ENCODE measurements at regions not wholly inside any gene's neighbourhood (a gene's known extent, or its start where the extent isn't known, plus 50 kb on each side); places are given as distances from the start of the nearest gene placed in this dataset.

GRCh38 chr16:50469121-50469743, 79.0 kb upstream of the NKD1 start:
- DNase-seq, result no peak

- DNase-seq, result no peak
These were observed 79.5 kb upstream of the NKD1 start for GRCh38 chr16:50468749-50469078.

GRCh38 chr16:50467943-50468748, 80.0 kb upstream of the NKD1 start:
- peak; percentile 36 for DNase-seq

- no peak for DNase-seq
These were observed 80.6 kb upstream of the NKD1 start for GRCh38 chr16:50467559-50467942.

- DNase-seq, result no peak
These were observed 82.0 kb upstream of the NKD1 start for GRCh38 chr16:50466170-50466569.

- DNase-seq, result no peak
These were observed 83.6 kb upstream of the NKD1 start for GRCh38 chr16:50464325-50465290.

GRCh38 chr16:50463581-50464324, 84.4 kb upstream of the NKD1 start:
- DNase-seq, result no peak

- no peak for DNase-seq
These were observed 85.2 kb upstream of the NKD1 start for GRCh38 chr16:50462793-50463507.

- DNase-seq, result no peak
These were observed 86.8 kb upstream of the NKD1 start for GRCh38 chr16:50461400-50461760.

GRCh38 chr16:50460538-50461399, 87.4 kb upstream of the NKD1 start:
- no peak for DNase-seq

- DNase-seq, result no peak
These were observed 88.6 kb upstream of the NKD1 start for GRCh38 chr16:50459496-50460080.

GRCh38 chr16:50458667-50459495, 89.3 kb upstream of the NKD1 start:
- no peak for DNase-seq

GRCh38 chr16:50457979-50458491, 89.2 kb upstream of the BRD7 start:
- DNase-seq, result no peak

GRCh38 chr16:50457423-50457822, 88.6 kb upstream of the BRD7 start:
- peak; percentile 16 for DNase-seq

GRCh38 chr16:50455288-50455845, 86.6 kb upstream of the BRD7 start:
- no peak for DNase-seq

GRCh38 chr16:50453446-50453845, 84.7 kb upstream of the BRD7 start:
- DNase-seq, result no peak

- no peak for DNase-seq
These were observed 83.2 kb upstream of the BRD7 start for GRCh38 chr16:50451951-50452508.

GRCh38 chr16:50450957-50451356, 82.2 kb upstream of the BRD7 start:
- no peak for DNase-seq

- no peak for DNase-seq
These were observed 81.0 kb upstream of the BRD7 start for GRCh38 chr16:50449800-50450199.

Data from fibroblast of skin of back (primary cell).